GM21717 (cell line): ENCODE measurements at regions not wholly inside any gene's neighbourhood (a gene's known extent, or its start where the extent isn't known, plus 50 kb on each side); places are given as distances from the start of the nearest gene placed in this dataset.
"Not testable (repeated sequence)": the region's sequence is repeated elsewhere in the genome, so short reads cannot be mapped to it uniquely, and the experiment has no call there.

ENCODE experiments used
- ATAC-seq: cut with Tn5 transposase; IDR thresholded peaks from one replicate; pipeline ENCODE4 v1.9.1; 2021; ENCODE audit warnings: mild to moderate bottlenecking, moderate library complexity; ENCODE audit not compliant: unreplicated experiment

- ATAC-seq, result no peak
These were observed 265.8 kb downstream of the MED10 start for GRCh38 chr5:6112538-6112937.

GRCh38 chr5:6112125-6112524 lies 266.2 kb downstream of the MED10 start:
- no peak for ATAC-seq

DNA sequence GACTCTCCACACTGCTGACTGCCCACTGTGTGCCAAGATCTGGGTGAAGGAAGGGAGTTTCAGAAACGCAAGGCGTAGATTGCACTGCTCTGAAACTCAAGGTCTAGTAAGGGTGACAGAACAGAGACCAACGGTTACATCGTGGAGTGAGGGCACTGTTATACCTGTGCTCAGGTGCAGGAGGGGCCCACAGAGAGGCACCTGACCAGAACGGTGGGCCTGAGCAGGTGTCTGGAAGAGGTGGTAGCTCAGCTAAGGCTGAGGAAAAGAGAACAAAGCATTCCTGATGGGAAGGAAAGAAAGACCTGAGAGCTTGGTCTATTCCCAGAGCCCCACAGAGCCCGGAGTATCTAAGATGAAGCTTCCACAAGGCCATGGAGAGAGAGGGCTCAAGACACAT lies 267.2 kb downstream of the MED10 start:
- no peak for ATAC-seq

DNA sequence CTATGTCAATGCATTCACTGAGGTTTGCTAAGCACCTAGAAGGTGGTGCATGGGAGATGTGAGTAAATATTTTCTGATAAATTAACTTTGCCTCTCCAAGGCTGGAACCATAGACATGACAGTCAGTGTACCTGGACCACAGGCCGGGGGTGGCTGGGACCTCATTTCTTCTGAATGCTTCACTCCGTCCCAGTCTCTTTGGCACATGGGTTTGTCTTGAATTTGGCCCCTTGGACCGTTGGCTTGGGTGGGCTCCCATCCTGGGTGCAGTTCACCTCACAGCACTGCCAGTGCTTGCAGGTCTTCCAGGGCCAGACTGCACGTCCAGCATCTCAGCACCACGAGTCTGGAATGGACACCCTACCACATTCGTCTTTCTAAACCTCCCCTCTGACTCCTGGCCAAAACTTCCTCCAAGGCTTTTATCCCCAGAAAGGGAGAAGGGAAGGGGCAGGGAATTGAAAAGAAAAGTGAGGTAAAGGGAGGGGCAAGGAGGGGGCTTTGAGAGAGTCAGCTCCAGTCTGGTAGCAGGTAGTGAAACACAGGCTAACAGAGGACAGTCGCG lies 267.8 kb downstream of the MED10 start:
- no peak for ATAC-seq

GRCh38 chr5:6108981-6109825 lies 269.1 kb downstream of the MED10 start:
- ATAC-seq, result no peak

DNA sequence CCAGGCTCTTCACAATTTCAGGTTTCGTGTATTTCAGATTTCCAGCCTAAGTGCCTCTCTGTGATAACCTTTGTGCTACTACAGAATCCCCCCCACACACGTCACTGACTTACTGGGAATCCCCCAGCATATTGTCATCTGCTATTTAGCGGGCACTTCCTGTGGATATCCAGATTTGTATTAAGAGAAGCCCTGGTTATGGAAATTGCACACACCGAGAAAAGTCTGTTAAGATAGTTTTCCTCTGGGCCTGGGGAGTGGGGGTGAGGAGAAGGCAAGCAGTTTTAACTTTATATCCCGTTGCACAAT lies 269.9 kb downstream of the MED10 start:
- no peak for ATAC-seq

- ATAC-seq, result no peak
These were observed 270.4 kb downstream of the MED10 start for GRCh38 chr5:6107675-6108539.

GRCh38 chr5:6106756-6107155 lies 271.6 kb downstream of the MED10 start:
- no peak for ATAC-seq

GRCh38 chr5:6105320-6105719 lies 273.0 kb downstream of the MED10 start:
- ATAC-seq, result no peak

DNA sequence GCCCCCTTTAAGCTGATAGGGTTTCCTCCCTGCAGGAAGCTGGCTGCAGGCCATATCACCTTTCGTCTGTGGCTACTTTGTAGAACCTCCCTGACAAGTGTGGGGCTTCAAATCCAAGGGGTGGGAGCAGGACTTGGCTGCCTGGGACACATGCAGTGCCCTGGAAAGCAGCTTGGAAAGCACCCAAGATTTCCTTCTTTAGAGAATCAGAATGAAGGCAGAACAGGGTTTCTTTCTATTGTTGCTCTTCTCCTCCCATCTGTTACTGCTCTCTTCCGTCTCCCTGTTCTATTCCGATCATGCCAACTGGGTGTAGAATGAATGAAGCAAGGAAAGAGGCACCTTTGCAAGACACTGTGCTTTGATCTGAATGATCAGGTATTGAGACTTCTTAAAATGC lies 282.2 kb downstream of the MED10 start:
- no peak for ATAC-seq

- ATAC-seq, result not testable (repeated sequence)
These were observed 284.2 kb downstream of the MED10 start for GRCh38 chr5:6094180-6094579.

DNA sequence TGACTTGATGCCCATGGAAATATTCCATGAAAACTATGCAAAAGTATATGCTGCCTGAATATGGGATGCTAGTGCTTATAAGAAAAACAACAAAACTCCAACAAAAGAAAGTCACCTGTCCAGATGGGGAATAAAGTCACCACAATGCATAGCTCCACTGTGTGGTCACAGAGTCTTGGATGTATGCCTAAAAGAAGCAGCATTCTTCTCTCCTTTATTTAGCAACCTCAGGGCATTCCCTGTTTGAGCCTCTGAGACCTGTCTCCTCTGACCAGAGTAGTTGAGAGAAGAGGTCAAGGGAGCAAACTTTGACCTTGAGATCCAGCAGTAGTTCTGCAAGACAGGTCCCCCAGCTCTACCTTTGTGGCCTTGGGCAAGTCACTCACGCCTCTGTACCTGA lies 287.5 kb downstream of the MED10 start:
- ATAC-seq, result no peak

DNA sequence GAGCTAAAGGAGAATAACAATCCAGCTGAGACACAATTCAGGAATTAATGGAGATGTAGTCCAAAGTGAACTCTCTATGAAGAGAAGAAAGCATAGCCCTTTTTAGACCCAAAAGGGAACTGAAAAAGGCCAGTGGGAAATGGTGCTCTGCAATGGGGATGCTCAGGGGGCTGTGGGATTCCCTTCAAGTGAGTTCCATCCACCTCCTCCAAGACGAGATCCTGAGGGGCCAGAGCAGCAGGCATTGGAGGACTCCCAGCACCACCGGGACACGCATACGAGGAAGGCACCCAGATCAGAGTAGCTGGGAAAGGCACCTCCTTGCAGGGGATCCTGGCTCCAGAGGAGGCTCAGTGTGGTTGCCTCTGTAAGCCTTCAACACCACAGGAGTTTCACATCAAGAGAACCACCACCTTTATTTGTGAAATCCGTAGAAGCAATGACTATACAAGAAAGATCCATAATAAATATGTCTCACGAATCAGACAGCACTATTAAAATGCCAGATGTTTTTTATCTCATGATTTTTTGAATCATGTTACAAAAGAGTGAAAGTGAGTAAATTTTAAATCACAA lies 288.2 kb downstream of the MED10 start:
- ATAC-seq, result no peak

DNA sequence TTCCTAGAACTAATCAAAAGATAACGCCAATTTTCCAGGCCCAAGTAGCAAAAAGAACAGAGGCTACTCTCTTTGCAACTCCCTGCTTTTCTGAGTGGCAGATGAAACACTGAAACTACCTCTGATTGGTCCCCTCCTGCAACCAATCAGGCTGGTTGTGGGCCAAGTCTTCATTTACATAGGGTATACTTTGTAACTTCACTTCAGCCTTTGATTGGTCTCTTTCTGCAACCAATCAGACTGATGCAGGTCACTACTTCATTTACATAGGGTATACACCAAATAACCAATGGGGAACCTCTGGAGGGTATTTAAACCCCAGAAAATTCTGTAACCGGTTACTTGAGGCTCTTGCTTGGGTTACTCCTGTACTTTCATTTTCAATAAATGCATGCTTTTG lies 289.6 kb downstream of the MED10 start:
- ATAC-seq, result no peak

- ATAC-seq, result no peak
These were observed 290.8 kb downstream of the MED10 start for GRCh38 chr5:6087576-6087975.

DNA sequence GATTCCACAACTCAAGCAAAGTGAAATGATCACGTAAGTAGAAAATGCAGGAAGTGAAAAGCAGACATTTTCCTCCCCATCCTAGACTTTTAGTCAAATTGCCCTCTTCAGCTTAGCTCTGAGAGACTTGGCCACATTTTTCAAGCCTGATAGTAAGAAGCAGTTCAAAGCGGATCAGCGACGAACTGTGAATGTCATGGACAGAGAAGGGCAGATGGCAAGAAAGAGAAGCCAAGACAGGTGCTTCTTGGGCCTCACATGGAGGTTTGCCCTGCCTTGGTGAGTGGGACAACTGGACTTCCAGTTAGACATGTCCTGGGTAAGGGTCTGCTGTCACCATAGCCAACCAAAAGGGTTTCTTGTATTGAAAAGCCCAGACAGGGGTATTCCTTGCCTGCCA lies 291.5 kb downstream of the MED10 start:
- ATAC-seq, result no peak

GRCh38 chr5:6085341-6085860 lies 292.9 kb downstream of the MED10 start:
- ATAC-seq, result no peak

DNA sequence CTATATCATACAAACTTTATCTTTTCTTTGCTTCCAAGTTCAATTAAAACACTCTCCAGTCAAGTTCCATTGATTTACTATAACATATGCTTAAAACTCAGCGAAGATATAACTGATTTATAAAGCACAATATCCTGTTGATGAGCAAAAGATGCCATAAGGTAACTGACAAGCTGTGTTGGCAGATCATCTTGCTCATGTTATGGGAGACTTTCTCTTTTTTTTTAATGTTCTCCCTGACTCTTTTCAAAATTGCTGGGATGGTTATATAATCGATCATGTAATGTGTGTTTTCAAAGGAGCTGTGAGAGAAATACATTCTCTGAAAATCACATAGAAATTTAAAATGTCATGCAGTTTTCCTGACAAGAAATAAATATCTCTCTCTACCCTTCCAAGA lies 293.5 kb downstream of the MED10 start:
- no peak for ATAC-seq

DNA sequence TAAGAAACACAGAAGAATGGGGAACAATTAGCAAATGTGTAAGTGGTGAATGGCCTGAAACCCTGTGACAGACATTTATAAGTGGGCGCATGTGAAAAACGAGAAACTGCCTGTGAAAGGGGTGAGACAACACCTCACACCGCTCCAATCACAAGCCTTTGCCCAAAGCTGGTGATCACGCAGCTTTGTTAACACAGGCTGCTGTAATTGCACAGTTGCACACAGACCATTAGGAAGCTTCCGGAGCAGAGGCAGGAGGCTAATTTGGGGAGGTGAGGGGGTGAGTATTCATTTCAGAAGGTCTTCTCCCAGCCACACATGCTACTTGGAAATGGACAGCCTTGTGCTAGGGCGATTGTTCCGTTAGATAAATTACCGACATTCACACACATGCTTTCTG lies 294.0 kb downstream of the MED10 start:
- ATAC-seq, result no peak

GRCh38 chr5:6083311-6083978 lies 294.9 kb downstream of the MED10 start:
- ATAC-seq, result no peak

DNA sequence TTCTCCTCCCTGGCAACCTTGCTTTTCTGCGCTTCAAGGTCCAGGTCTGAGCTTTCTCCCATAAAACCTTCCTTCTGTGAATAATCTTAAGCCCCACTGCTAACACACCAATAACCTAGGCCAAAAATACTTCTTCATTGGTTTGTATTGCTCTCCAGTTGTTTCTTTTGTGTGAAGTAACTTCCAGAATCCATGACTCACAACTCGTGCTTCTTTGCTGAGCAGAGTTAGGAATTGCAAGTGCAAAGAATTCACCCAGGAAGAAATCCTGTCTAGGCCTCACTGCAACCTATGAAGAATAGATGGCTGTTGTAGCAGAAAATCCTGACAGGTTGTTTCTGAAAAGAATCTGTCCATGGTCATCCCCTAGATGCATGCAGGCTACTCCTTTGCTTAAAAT lies 295.7 kb downstream of the MED10 start:
- no peak for ATAC-seq
